ENCODE measurements at regions not wholly inside any gene's neighbourhood (a gene's known extent, or its start where the extent isn't known, plus 50 kb on each side); places are given as distances from the start of the nearest gene placed in this dataset.

GRCh38 chr10:130927157-130927556 lies 384.4 kb downstream of the TCERG1L start:
- no peak for TF ChIP-seq CTCF (IDR thresholded peaks at IDR 0.05; ENCODE audit: insufficient read depth, low read length, severe bottlenecking)
- no peaks in the 10 kb centered on the region for H3K36me3 ChIP-seq (ENCODE audit: control insufficient read depth, insufficient read depth, low read length)
- H3K4me3 ChIP-seq (ENCODE audit: low read depth, low read length) = no peak overlapping the region
- no peaks in the 10 kb centered on the region for H3K27me3 ChIP-seq (ENCODE audit: control insufficient read depth, insufficient read depth, low read length)
- peak; percentile 1 for DNase-seq (ENCODE audit: low read depth)
- FAIRE-seq = no peak

GRCh38 chr10:130928306-130928705 lies 383.2 kb downstream of the TCERG1L start:
- no peak overlapping the region for H3K4me3 ChIP-seq (ENCODE audit: low read depth, low read length)
- FAIRE-seq (no peak), DNase-seq (ENCODE audit: low read depth) (no peak)
- H3K27me3 ChIP-seq (ENCODE audit: control insufficient read depth, insufficient read depth, low read length) = no peaks in the 10 kb centered on the region
- H3K36me3 ChIP-seq (ENCODE audit: control insufficient read depth, insufficient read depth, low read length) = no peaks in the 10 kb centered on the region
- TF ChIP-seq CTCF (IDR thresholded peaks at IDR 0.05; ENCODE audit: insufficient read depth, low read length, severe bottlenecking) = no peak

GRCh38 chr10:130929422-130930325 lies 381.8 kb downstream of the TCERG1L start:
- DNase-seq (ENCODE audit: low read depth) (no peak), FAIRE-seq (no peak)
- no peaks in the 10 kb centered on the region for H3K36me3 ChIP-seq (ENCODE audit: control insufficient read depth, insufficient read depth, low read length)
- no peaks in the 10 kb centered on the region for H3K27me3 ChIP-seq (ENCODE audit: control insufficient read depth, insufficient read depth, low read length)
- H3K4me3 ChIP-seq (ENCODE audit: low read depth, low read length) = no peak overlapping the region
- TF ChIP-seq CTCF (IDR thresholded peaks at IDR 0.05; ENCODE audit: insufficient read depth, low read length, severe bottlenecking) = no peak

GRCh38 chr10:130930821-130931220 lies 380.7 kb downstream of the TCERG1L start:
- Histone ChIP-seq H3K4me3 (ENCODE audit: low read depth, low read length) (no peak overlapping the region), H3K36me3 (ENCODE audit: control insufficient read depth, insufficient read depth, low read length) (no peaks in the 10 kb centered on the region), H3K27me3 (ENCODE audit: control insufficient read depth, insufficient read depth, low read length) (no peaks in the 10 kb centered on the region)
- no peak for DNase-seq (ENCODE audit: low read depth)
- no peak for TF ChIP-seq CTCF (IDR thresholded peaks at IDR 0.05; ENCODE audit: insufficient read depth, low read length, severe bottlenecking)
- FAIRE-seq = no peak

- H3K4me3 ChIP-seq (ENCODE audit: low read depth, low read length) = no peak overlapping the region
- no peak for TF ChIP-seq CTCF (IDR thresholded peaks at IDR 0.05; ENCODE audit: insufficient read depth, low read length, severe bottlenecking)
- FAIRE-seq (no peak), DNase-seq (ENCODE audit: low read depth) (no peak)
- no peaks in the 10 kb centered on the region for H3K27me3 ChIP-seq (ENCODE audit: control insufficient read depth, insufficient read depth, low read length)
- H3K36me3 ChIP-seq (ENCODE audit: control insufficient read depth, insufficient read depth, low read length) = no peaks in the 10 kb centered on the region
Measured at GRCh38 chr10:130931256-130931655, 380.3 kb downstream of the TCERG1L start.

Measured in bronchial epithelial cell (primary cell).